RWPE2 (cell line): ENCODE measurements at regions not wholly inside any gene's neighbourhood (a gene's known extent, or its start where the extent isn't known, plus 50 kb on each side); places are given as distances from the start of the nearest gene placed in this dataset.

Experiments
- ATAC-seq: fragments of 200-7000 bp; cut with Tn5 transposase; 3 replicates; pipeline ENCODE4 v1.9.1; 2021; ENCODE audit warnings: low read depth
- DNase-seq: peaks from one replicate; pipeline ENCODE4 v3.0.0-alpha.2; 2020; ENCODE audit warnings: low spot score
- H3K27ac ChIP-seq: fragments of 450-650 bp; 2 replicates; pipeline ENCODE4 v1.5.1; 2017; ENCODE audit warnings: mild to moderate bottlenecking; ENCODE audit not compliant: poor library complexity, severe bottlenecking
- H3K27me3 ChIP-seq: fragments of 250-450 bp; sonication (Bioruptor Pico); 2 replicates; pipeline ENCODE4 v1.5.1; 2021; ENCODE audit warnings: mild to moderate bottlenecking, moderate library complexity; ENCODE audit not compliant: insufficient read depth, poor library complexity, severe bottlenecking
- H3K36me3 ChIP-seq: fragments of 250-450 bp; sonication (Bioruptor Pico); 2 replicates; pipeline ENCODE4 v1.5.1; 2020; ENCODE audit warnings: low read depth, mild to moderate bottlenecking, moderate library complexity
- H3K4me1 ChIP-seq: fragments of 250-450 bp; sonication (Bioruptor Pico); 2 replicates; pipeline ENCODE4 v1.5.1; 2021; ENCODE audit warnings: mild to moderate bottlenecking, moderate library complexity; ENCODE audit not compliant: insufficient read depth, poor library complexity, severe bottlenecking
- H3K4me3 ChIP-seq: fragments of 250-450 bp; sonication (Bioruptor Pico); 2 replicates; pipeline ENCODE4 v1.5.1; 2021; ENCODE audit warnings: mild to moderate bottlenecking, moderate library complexity; ENCODE audit not compliant: severe bottlenecking
- H3K9me3 ChIP-seq: fragments of 250-450 bp; sonication (Bioruptor Pico); 2 replicates; pipeline ENCODE4 v1.5.1; 2021; ENCODE audit warnings: mild to moderate bottlenecking, moderate library complexity; ENCODE audit not compliant: severe bottlenecking
- TF ChIP-seq, protein P1 (sequence below): fragments of 450-650 bp; IDR thresholded peaks from one replicate; pipeline ENCODE4 v1.5.1; 2017; ENCODE audit warnings: mild to moderate bottlenecking, moderate library complexity; ENCODE audit not compliant: poor library complexity, severe bottlenecking

DNA sequence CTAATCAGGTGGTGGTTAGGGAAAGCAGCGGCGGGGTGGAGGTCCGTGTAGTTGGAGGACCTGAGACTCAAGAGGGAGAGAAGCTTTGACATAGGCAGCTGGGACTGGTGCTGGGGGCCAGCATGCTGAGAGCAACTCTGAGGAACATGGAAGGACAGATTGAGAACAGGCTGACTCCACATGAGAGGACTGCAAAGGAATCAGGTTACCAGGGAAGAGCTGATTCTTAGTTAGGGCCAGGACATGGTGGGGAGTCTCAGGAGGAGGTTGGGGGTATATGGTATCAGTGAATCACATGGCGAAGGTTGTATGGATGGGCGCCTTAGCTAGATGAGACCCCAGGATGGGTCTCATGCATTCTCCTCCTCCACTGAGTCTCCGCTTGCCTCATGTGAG lies 264.0 kb upstream of the BOD1L1 start:
- TF ChIP-seq, protein P1, sequence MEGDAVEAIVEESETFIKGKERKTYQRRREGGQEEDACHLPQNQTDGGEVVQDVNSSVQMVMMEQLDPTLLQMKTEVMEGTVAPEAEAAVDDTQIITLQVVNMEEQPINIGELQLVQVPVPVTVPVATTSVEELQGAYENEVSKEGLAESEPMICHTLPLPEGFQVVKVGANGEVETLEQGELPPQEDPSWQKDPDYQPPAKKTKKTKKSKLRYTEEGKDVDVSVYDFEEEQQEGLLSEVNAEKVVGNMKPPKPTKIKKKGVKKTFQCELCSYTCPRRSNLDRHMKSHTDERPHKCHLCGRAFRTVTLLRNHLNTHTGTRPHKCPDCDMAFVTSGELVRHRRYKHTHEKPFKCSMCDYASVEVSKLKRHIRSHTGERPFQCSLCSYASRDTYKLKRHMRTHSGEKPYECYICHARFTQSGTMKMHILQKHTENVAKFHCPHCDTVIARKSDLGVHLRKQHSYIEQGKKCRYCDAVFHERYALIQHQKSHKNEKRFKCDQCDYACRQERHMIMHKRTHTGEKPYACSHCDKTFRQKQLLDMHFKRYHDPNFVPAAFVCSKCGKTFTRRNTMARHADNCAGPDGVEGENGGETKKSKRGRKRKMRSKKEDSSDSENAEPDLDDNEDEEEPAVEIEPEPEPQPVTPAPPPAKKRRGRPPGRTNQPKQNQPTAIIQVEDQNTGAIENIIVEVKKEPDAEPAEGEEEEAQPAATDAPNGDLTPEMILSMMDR, result no peak
- peak; percentile 28; the same call in 2 of the 3 replicates for ATAC-seq

DNA sequence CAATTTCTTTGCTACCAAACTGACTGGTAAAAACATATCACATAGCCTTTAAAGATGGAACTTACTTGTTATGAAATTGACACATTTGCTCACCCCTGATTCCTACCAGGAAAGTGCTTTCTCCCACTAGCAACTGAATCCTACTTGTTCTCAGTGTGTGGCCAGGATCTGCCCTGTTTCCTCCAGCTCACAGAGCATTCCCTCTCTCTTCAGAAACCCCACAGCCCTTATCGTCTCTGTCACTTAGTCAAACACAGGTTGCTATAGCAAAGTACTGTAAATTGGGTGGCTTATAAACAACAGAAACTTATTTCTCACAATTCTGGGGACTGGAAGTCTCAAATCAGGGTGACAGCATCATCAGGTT lies 265.2 kb upstream of the BOD1L1 start:
- TF ChIP-seq, protein P1, result no peak
- no peak for DNase-seq
- H3K27ac ChIP-seq, result peak overlapping the region; percentile 92
- H3K4me1 ChIP-seq, result peaks cover 26% of the 10 kb centered on the region
- H3K4me3 ChIP-seq, result no peak overlapping the region
- no peaks in the 10 kb centered on the region for H3K36me3 ChIP-seq
- ATAC-seq, result no peak
- H3K9me3 ChIP-seq, result no peaks in the 10 kb centered on the region
- H3K27me3 ChIP-seq, result no peaks in the 10 kb centered on the region

More for the DNA sequence above, 264.0 kb upstream of the BOD1L1 start:
- no peaks in the 10 kb centered on the region for H3K27me3 ChIP-seq
- no peak for DNase-seq
- H3K36me3 ChIP-seq, result no peaks in the 10 kb centered on the region
- peak overlapping the region; percentile 92 for H3K27ac ChIP-seq
- H3K9me3 ChIP-seq, result no peaks in the 10 kb centered on the region
- peaks cover 26% of the 10 kb centered on the region for H3K4me1 ChIP-seq
- H3K4me3 ChIP-seq, result no peak overlapping the region

DNA sequence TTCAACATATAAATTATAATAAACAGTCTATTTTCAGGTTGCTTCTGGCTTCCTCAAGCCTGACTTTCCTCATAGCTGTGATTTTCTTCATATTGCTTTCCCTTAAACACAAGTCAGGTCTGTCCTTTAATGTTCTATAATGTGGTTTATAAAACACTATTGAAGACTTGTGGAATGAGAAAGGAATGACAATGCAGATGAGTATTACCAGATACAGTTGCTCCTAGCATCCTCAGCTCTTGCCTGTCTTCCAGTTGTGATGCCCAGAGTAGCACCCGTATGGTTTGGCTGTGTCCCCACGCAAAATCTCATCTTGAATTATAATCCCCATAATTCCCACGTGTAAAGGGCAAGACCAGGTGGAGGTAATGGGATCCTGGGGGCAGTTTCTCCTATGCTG lies 265.7 kb upstream of the BOD1L1 start:
- peaks cover 21% of the 10 kb centered on the region for H3K4me1 ChIP-seq
- H3K27ac ChIP-seq, result peak overlapping the region; percentile 92
- H3K4me3 ChIP-seq, result no peak overlapping the region
- TF ChIP-seq, protein P1, result no peak
- ATAC-seq (no peak), DNase-seq (no peak)
- H3K27me3 ChIP-seq, result no peaks in the 10 kb centered on the region
- H3K9me3 ChIP-seq, result no peaks in the 10 kb centered on the region
- no peaks in the 10 kb centered on the region for H3K36me3 ChIP-seq

DNA sequence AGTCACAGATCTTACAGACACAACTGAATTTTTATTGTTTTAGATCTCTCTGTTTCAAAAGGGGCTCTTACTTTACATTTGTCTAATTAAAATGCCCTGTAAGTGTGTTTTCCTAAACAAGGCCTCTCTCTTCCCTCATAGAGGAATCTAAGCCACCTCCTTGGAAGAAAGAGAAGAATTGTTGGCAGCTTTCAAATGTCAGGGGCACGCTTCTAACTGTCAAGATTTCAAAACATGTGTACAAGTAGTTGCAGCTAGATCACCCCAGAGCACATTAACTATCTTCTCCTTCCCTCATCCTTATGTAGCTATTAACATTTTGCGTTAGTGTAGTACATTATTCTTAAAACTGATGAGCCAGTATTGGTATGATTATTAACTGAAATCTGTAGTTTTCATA lies 266.5 kb upstream of the BOD1L1 start:
- H3K4me3 ChIP-seq, result no peak overlapping the region
- H3K36me3 ChIP-seq, result no peaks in the 10 kb centered on the region
- DNase-seq, result no peak
- TF ChIP-seq, protein P1, result no peak
- H3K4me1 ChIP-seq, result peaks cover 16% of the 10 kb centered on the region
- no peak overlapping the region for H3K27ac ChIP-seq
- H3K27me3 ChIP-seq, result no peaks in the 10 kb centered on the region
- ATAC-seq, result no peak
- H3K9me3 ChIP-seq, result no peaks in the 10 kb centered on the region

DNA sequence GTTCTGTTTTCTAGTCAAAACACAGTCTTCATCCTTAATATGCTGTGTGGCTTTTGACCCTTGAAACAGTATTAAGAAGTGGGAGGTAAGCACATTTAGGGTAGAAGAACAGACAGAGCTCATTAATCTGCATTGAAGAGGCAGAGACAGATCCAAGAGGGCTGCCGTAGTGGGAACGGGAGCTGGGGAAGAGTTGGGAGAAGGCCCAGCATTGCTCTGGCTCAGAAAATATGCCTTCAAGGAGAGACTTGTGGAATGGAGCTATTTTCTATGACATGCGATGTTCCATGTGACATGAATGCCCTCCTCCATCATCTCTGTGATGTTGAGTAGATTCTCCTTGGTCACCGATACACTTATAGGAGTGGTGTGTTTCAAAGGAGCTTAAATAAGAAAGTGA lies 273.3 kb upstream of the BOD1L1 start:
- no peaks in the 10 kb centered on the region for H3K9me3 ChIP-seq
- TF ChIP-seq, protein P1, result no peak
- no peaks in the 10 kb centered on the region for H3K36me3 ChIP-seq
- H3K27me3 ChIP-seq, result no peaks in the 10 kb centered on the region
- no peak overlapping the region for H3K27ac ChIP-seq
- ATAC-seq (no peak), DNase-seq (no peak)
- H3K4me3 ChIP-seq, result no peak overlapping the region
- H3K4me1 ChIP-seq, result peaks cover 29% of the 10 kb centered on the region
